ENCODE measurements at regions not wholly inside any gene's neighbourhood (a gene's known extent, or its start where the extent isn't known, plus 50 kb on each side); places are given as distances from the start of the nearest gene placed in this dataset.

DNA sequence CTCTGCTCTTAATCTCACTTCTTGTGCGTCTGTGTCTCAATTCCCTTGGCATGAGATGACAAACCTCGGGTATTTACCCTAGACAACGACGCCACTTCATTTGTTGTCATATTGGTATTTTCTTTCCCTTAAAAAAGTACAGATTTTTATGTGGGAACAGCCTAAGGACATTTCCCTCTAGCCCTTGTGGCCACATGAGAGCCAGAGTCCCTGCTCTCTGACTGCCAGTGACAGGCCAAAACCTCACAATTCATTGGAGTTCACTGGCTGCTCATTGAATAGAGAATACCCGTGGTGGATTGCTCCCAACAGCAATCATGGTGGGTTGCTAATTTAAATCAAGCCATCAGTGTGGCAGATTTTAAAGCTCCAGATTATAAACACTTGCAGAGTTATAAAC, 191.3 kb upstream of the FAM3C start:
- CTCF ChIA-PET: interaction anchor here (0.5 kb wide), 1 partner anchor 19 kb away, joined by 3 read pairs; no protein-coding TSS in a partner anchor
- H3K27ac ChIP-seq (ENCODE audit: low read depth, low read length, poor library complexity, severe bottlenecking): no peak overlapping the region
- H3K36me3 ChIP-seq (ENCODE audit: insufficient read depth, low read length, poor library complexity, severe bottlenecking): no peaks in the 10 kb centered on the region
- BruUV-seq (replicated peaks): no TSS peak
- TF ChIP-seq EZH2 (IDR thresholded peaks at IDR 0.05; ENCODE audit: borderline replicate concordance, low read depth, low read length, poor library complexity, severe bottlenecking): no peak
- TF ChIP-seq, protein P1, sequence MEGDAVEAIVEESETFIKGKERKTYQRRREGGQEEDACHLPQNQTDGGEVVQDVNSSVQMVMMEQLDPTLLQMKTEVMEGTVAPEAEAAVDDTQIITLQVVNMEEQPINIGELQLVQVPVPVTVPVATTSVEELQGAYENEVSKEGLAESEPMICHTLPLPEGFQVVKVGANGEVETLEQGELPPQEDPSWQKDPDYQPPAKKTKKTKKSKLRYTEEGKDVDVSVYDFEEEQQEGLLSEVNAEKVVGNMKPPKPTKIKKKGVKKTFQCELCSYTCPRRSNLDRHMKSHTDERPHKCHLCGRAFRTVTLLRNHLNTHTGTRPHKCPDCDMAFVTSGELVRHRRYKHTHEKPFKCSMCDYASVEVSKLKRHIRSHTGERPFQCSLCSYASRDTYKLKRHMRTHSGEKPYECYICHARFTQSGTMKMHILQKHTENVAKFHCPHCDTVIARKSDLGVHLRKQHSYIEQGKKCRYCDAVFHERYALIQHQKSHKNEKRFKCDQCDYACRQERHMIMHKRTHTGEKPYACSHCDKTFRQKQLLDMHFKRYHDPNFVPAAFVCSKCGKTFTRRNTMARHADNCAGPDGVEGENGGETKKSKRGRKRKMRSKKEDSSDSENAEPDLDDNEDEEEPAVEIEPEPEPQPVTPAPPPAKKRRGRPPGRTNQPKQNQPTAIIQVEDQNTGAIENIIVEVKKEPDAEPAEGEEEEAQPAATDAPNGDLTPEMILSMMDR (conservative IDR thresholded peaks at IDR 0.05; ENCODE audit: low read depth, low read length): no peak
- DNase-seq (ENCODE audit: low spot score): no peak
- intact Hi-C loops (cut with micrococcal nuclease; ENCODE audit: unreplicated experiment): no loop called here
- POLR2A ChIA-PET (ENCODE audit: low non-redundant PET): no interaction called here
- H3K4me3 ChIP-seq (ENCODE audit: low read depth, low read length, poor library complexity, severe bottlenecking): no peak overlapping the region
- H3K9me3 ChIP-seq (ENCODE audit: low read depth, low read length, poor library complexity, severe bottlenecking): no peaks in the 10 kb centered on the region
- H3K27me3 ChIP-seq (replicated peaks; ENCODE audit: insufficient read depth, low read depth, low read length, poor library complexity): no peaks in the 10 kb centered on the region
- H3K4me1 ChIP-seq (ENCODE audit: insufficient read depth, low read length, poor library complexity, severe bottlenecking): peaks cover 12% of the 10 kb centered on the region

DNA sequence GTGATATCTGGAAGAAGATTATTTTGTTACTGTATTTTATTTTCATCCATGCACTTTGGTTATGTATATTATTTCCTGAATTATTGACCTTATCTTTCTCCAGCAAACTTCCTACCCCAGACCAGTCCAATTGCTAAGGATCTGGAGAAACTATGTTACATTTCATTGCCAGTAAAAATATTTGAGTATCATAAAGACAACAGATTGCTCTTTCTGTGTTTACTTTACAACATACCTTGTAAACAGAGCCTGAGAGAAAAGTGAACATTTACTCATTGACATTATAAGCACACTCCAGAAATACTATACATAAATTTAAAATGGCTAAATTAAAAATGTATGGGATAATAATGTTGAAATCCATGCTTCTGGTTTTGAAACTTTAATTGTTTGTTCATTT, 186.2 kb upstream of the FAM3C start:
- DNase-seq (ENCODE audit: low spot score): no peak
- CTCF ChIA-PET: no interaction called here
- BruUV-seq (replicated peaks): no TSS peak
- no peaks in the 10 kb centered on the region for H3K27me3 ChIP-seq (replicated peaks; ENCODE audit: insufficient read depth, low read depth, low read length, poor library complexity)
- intact Hi-C loops (cut with micrococcal nuclease; ENCODE audit: unreplicated experiment): no loop called here
- H3K27ac ChIP-seq (ENCODE audit: low read depth, low read length, poor library complexity, severe bottlenecking): peak overlapping the region; percentile 36
- peaks cover 19% of the 10 kb centered on the region for H3K4me1 ChIP-seq (ENCODE audit: insufficient read depth, low read length, poor library complexity, severe bottlenecking)
- H3K9me3 ChIP-seq (ENCODE audit: low read depth, low read length, poor library complexity, severe bottlenecking): no peaks in the 10 kb centered on the region
- H3K4me3 ChIP-seq (ENCODE audit: low read depth, low read length, poor library complexity, severe bottlenecking): no peak overlapping the region
- no peaks in the 10 kb centered on the region for H3K36me3 ChIP-seq (ENCODE audit: insufficient read depth, low read length, poor library complexity, severe bottlenecking)
- no peak for TF ChIP-seq EZH2 (IDR thresholded peaks at IDR 0.05; ENCODE audit: borderline replicate concordance, low read depth, low read length, poor library complexity, severe bottlenecking)
- TF ChIP-seq, protein P1 (conservative IDR thresholded peaks at IDR 0.05; ENCODE audit: low read depth, low read length): no peak
- POLR2A ChIA-PET (ENCODE audit: low non-redundant PET): no interaction called here

DNA sequence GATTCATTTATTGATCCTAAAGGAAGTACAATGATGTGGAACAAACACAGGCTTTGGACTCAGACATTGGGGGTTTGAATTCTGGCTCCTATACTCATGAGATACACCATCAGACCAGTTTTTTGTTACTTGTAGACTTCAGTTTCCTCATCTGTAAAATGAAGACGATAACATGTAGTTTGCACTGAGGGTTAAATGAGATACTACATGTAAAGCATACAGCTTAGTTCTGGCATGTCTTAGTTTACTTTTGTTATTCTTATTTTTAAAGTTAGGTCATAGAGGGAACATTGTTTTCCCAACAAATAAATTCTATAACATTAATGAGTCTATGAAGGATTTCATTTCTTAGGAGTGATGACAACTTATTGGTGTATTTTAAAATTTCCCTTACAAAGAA, 183.5 kb upstream of the FAM3C start:
- no peak for DNase-seq (ENCODE audit: low spot score)
- H3K4me3 ChIP-seq (ENCODE audit: low read depth, low read length, poor library complexity, severe bottlenecking): no peak overlapping the region
- H3K4me1 ChIP-seq (ENCODE audit: insufficient read depth, low read length, poor library complexity, severe bottlenecking): peaks cover 34% of the 10 kb centered on the region
- H3K27ac ChIP-seq (ENCODE audit: low read depth, low read length, poor library complexity, severe bottlenecking): no peak overlapping the region
- no peaks in the 10 kb centered on the region for H3K9me3 ChIP-seq (ENCODE audit: low read depth, low read length, poor library complexity, severe bottlenecking)
- TF ChIP-seq, protein P1 (conservative IDR thresholded peaks at IDR 0.05; ENCODE audit: low read depth, low read length): no peak
- no peak for TF ChIP-seq EZH2 (IDR thresholded peaks at IDR 0.05; ENCODE audit: borderline replicate concordance, low read depth, low read length, poor library complexity, severe bottlenecking)
- BruUV-seq (replicated peaks): no TSS peak
- H3K36me3 ChIP-seq (ENCODE audit: insufficient read depth, low read length, poor library complexity, severe bottlenecking): no peaks in the 10 kb centered on the region
- ChIA-PET POLR2A (ENCODE audit: low non-redundant PET) (no interaction called here), CTCF (no interaction called here)
- intact Hi-C loops (cut with micrococcal nuclease; ENCODE audit: unreplicated experiment): no loop called here
- no peaks in the 10 kb centered on the region for H3K27me3 ChIP-seq (replicated peaks; ENCODE audit: insufficient read depth, low read depth, low read length, poor library complexity)

Measured in A673 (cell line).